Nephron progenitor cell (in vitro differentiated cells): ENCODE measurements at regions not wholly inside any gene's neighbourhood (a gene's known extent, or its start where the extent isn't known, plus 50 kb on each side); places are given as distances from the start of the nearest gene placed in this dataset.

ENCODE experiments used
- DNase-seq: peaks from one replicate; pipeline ENCODE4 v3.0.0; 2021
- H3K27ac Mint-ChIP-seq: 2 replicates; pipeline ENCODE4 v1.8.0; 2021; ENCODE audit warnings: mild to moderate bottlenecking, moderate library complexity, mixed read lengths
- H3K27me3 Mint-ChIP-seq: 2 replicates; pipeline ENCODE4 v1.8.0; 2021; ENCODE audit warnings: mild to moderate bottlenecking, low read depth, mixed read lengths; ENCODE audit not compliant: poor library complexity
- H3K36me3 Mint-ChIP-seq: 2 replicates; pipeline ENCODE4 v1.8.0; 2021; ENCODE audit warnings: low read depth, mixed read lengths
- H3K4me1 Mint-ChIP-seq: 2 replicates; pipeline ENCODE4 v1.8.0; 2021; ENCODE audit warnings: mixed read lengths
- H3K4me3 Mint-ChIP-seq: 2 replicates; pipeline ENCODE4 v1.8.0; 2021; ENCODE audit warnings: mild to moderate bottlenecking, moderate library complexity, mixed read lengths
- H3K9me3 Mint-ChIP-seq: 2 replicates; pipeline ENCODE4 v1.8.0; 2021; ENCODE audit warnings: mild to moderate bottlenecking, moderate library complexity, mixed read lengths
- CTCF ChIP-seq: fragments of 200-600 bp; sonication (generic); IDR thresholded peaks from 2 replicates; pipeline ENCODE4 v1.5.0; 2021; ENCODE audit warnings: antibody characterized with exemption

- TF ChIP-seq CTCF = no peak
- Mint-ChIP-seq H3K27ac (no peak overlapping the region), H3K27me3 (peaks cover 4% of the 10 kb centered on the region), H3K4me1 (peaks cover 34% of the 10 kb centered on the region), H3K9me3 (no peaks in the 10 kb centered on the region), H3K36me3 (no peaks in the 10 kb centered on the region), H3K4me3 (peak overlapping the region; percentile 87)
- peak; percentile 54 for DNase-seq
Observed at GRCh38 chr11:16611926-16612565, 126.4 kb upstream of the C11orf58 start.

GRCh38 chr11:16611401-16611921, 127.0 kb upstream of the C11orf58 start:
- peaks cover 36% of the 10 kb centered on the region for H3K4me1 Mint-ChIP-seq

GRCh38 chr11:16610738-16611388, 127.6 kb upstream of the C11orf58 start:
- Mint-ChIP-seq H3K27me3 (peaks cover 4% of the 10 kb centered on the region), H3K4me1 (peaks cover 42% of the 10 kb centered on the region), H3K4me3 (peak overlapping the region; percentile 87), H3K9me3 (no peaks in the 10 kb centered on the region), H3K36me3 (no peaks in the 10 kb centered on the region), H3K27ac (no peak overlapping the region)
- no peak for TF ChIP-seq CTCF
- peak; percentile 22 for DNase-seq

More at GRCh38 chr11:16611401-16611921, 127.0 kb upstream of the C11orf58 start:
- Mint-ChIP-seq H3K27me3 (peaks cover 4% of the 10 kb centered on the region), H3K4me3 (peak overlapping the region; percentile 87), H3K27ac (no peak overlapping the region), H3K9me3 (no peaks in the 10 kb centered on the region), H3K36me3 (no peaks in the 10 kb centered on the region)
- no peak for DNase-seq
- no peak for TF ChIP-seq CTCF

GRCh38 chr11:16610213-16610737, 128.2 kb upstream of the C11orf58 start:
- H3K36me3 Mint-ChIP-seq = no peaks in the 10 kb centered on the region
- peaks cover 4% of the 10 kb centered on the region for H3K27me3 Mint-ChIP-seq
- H3K4me3 Mint-ChIP-seq = peak overlapping the region; percentile 87
- no peak for DNase-seq
- H3K4me1 Mint-ChIP-seq = peaks cover 42% of the 10 kb centered on the region
- H3K9me3 Mint-ChIP-seq = no peaks in the 10 kb centered on the region
- no peak for TF ChIP-seq CTCF
- no peak overlapping the region for H3K27ac Mint-ChIP-seq

GRCh38 chr11:16609769-16610168, 128.7 kb upstream of the C11orf58 start:
- DNase-seq = no peak
- peak overlapping the region; percentile 87 for H3K4me3 Mint-ChIP-seq

More at GRCh38 chr11:16609769-16610168, 128.7 kb upstream of the C11orf58 start:
- Mint-ChIP-seq H3K4me1 (peaks cover 42% of the 10 kb centered on the region), H3K36me3 (no peaks in the 10 kb centered on the region), H3K9me3 (no peaks in the 10 kb centered on the region), H3K27ac (no peak overlapping the region), H3K27me3 (peaks cover 4% of the 10 kb centered on the region)
- no peak for TF ChIP-seq CTCF
